Gastrocnemius medialis (tissue), 4 donors: ENCODE measurements at regions not wholly inside any gene's neighbourhood (a gene's known extent, or its start where the extent isn't known, plus 50 kb on each side); places are given as distances from the start of the nearest gene placed in this dataset.
"Not testable (repeated sequence)": the region's sequence is repeated elsewhere in the genome, so short reads cannot be mapped to it uniquely, and the experiment has no call there.

Experiments
- ATAC-seq, 2 donors: fragments of 150-250 bp; one replicate each; pipeline ENCODE4 v1.9.1; 2016
- DNase-seq, 2 donors: peaks; one replicate each; pipeline ENCODE4 v3.0.0-alpha.2; 2019
- H3K27ac ChIP-seq, 4 donors: fragments of 200-600 bp; sonication (generic); 1 replicate in 1 of 4; 2 replicates in 3 of 4; pipeline ENCODE4 v1.5.1; 2016 to 2018; ENCODE audit warnings: mild to moderate bottlenecking in 2 of 4, moderate library complexity in 1 of 4
- H3K27me3 ChIP-seq, 3 donors: fragments of 200-600 bp; sonication (generic) in 2 of 3; 1 replicate in 1 of 3; 2 replicates in 2 of 3; pipeline versions ENCODE4 v1.5.1 to v1.6.0; 2016 to 2019; ENCODE audit warnings: mild to moderate bottlenecking in 1 of 3, moderate library complexity in 1 of 3
- H3K36me3 ChIP-seq, 2 donors: fragments of 200-600 bp; sonication (generic) in 1 of 2; one replicate each; pipeline ENCODE4 v1.5.1; 2017 to 2018
- H3K4me1 ChIP-seq, 2 donors: fragments of 200-600 bp; sonication (generic) in 1 of 2; one replicate each; pipeline ENCODE4 v1.5.1; 2016 to 2017; ENCODE audit warnings: mild to moderate bottlenecking in 2 of 2
- H3K4me3 ChIP-seq, 4 donors: fragments of 200-600 bp; sonication (generic) in 3 of 4; 1 replicate in 1 of 4; 2 replicates in 3 of 4; pipeline ENCODE4 v1.5.1; 2016 to 2019; ENCODE audit warnings: mild to moderate bottlenecking in 2 of 4
- H3K9me3 ChIP-seq, 3 donors: fragments of 200-600 bp; sonication (generic) in 2 of 3; 1 replicate in 1 of 3; 2 replicates in 2 of 3; pipeline ENCODE4 v1.5.1; 2016 to 2019
- POLR2A ChIP-seq, 2 donors: fragments of 450-650 bp; IDR thresholded peaks; one replicate each; pipeline ENCODE4 v1.6.1; 2017; ENCODE audit warnings: antibody characterized with exemption in 2 of 2, mild to moderate bottlenecking in 2 of 2, moderate library complexity in 2 of 2
- in situ Hi-C, 4 donors: fragments of 200-750 bp; cut with MboI; loops; one replicate each; pipeline versions ENCODE4 v1.15.0 to v1.8.0; 2017; ENCODE audit warnings: low sequenced_read_pairs in 4 of 4
- intact Hi-C: fragments of 100-400 bp; cut with DNase I; formaldehyde crosslinking; loops from one replicate; pipeline ENCODE4 v1.15.1; 2023; ENCODE audit warnings: low total_unique reads
- TF ChIP-seq, protein P1 (sequence below), 5 experiments: fragments of 450-650 bp in 3 of 5; fragments of 200-600 bp in 2 of 5; sonication (generic) in 2 of 5; IDR thresholded peaks in 4 of 5; conservative IDR thresholded peaks in 1 of 5; 1 replicate in 4 of 5; 2 replicates in 1 of 5; pipeline ENCODE4 v1.5.1; 2016 to 2019; ENCODE audit warnings: antibody characterized with exemption in 5 of 5, mild to moderate bottlenecking in 3 of 5, moderate library complexity in 3 of 5

DNA sequence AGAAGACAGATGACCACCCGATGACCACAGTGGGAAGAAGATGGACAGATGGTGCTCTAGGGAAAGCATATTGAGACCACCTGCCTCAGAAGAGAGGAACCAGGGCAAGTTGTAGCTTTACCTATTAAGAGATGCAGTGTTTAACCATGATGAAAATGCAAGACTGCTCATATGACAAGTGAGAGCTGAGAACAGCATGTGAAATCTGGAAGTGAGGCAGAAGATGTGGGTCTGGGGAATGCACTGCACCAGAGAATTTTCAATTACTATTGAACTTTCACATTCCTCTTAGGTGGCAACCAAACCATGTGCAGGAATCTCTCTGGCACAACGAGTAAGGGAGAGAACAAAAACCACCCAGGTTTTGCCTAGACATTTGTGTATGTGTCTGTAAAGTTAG is 184.8 kb upstream of the CRIM1 start:
- TF ChIP-seq, protein P1, sequence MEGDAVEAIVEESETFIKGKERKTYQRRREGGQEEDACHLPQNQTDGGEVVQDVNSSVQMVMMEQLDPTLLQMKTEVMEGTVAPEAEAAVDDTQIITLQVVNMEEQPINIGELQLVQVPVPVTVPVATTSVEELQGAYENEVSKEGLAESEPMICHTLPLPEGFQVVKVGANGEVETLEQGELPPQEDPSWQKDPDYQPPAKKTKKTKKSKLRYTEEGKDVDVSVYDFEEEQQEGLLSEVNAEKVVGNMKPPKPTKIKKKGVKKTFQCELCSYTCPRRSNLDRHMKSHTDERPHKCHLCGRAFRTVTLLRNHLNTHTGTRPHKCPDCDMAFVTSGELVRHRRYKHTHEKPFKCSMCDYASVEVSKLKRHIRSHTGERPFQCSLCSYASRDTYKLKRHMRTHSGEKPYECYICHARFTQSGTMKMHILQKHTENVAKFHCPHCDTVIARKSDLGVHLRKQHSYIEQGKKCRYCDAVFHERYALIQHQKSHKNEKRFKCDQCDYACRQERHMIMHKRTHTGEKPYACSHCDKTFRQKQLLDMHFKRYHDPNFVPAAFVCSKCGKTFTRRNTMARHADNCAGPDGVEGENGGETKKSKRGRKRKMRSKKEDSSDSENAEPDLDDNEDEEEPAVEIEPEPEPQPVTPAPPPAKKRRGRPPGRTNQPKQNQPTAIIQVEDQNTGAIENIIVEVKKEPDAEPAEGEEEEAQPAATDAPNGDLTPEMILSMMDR (IDR thresholded peaks at IDR 0.05 in 4 of 5, conservative IDR thresholded peaks at IDR 0.05 in 1 of 5) = no peak
- no peak for TF ChIP-seq POLR2A (IDR thresholded peaks at IDR 0.05)
- Histone ChIP-seq H3K9me3 (no peaks in the 10 kb centered on the region), H3K4me1 (no peaks in the 10 kb centered on the region), H3K4me3 (no peak overlapping the region), H3K36me3 (no peaks in the 10 kb centered on the region), H3K27me3 (no peaks in the 10 kb centered on the region), H3K27ac (no peak overlapping the region)
- in situ Hi-C loops (no loop called here), intact Hi-C loops (no loop called here)
- DNase-seq = no peak
- ATAC-seq = no peak

DNA sequence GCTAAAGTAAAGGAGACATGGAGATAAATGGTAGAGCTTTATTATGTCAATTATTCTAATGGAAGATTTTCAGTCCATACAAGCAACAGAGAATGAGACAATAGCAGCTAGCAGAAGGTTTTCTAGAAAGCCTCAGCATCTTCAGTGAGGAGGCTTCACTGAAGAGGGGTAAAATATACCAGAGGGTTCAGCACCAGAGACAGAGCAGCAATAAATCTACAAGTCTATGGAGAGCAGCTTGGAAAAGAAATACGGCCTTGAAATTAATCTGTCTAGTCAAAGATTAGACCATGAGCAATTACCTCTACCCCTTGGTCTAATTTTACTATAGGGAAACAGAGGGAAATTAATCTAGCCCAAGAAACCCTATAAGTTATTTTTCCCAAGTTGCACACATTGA is 185.7 kb upstream of the CRIM1 start:
- no peak for TF ChIP-seq POLR2A (IDR thresholded peaks at IDR 0.05)
- TF ChIP-seq, protein P1 (IDR thresholded peaks at IDR 0.05 in 4 of 5, conservative IDR thresholded peaks at IDR 0.05 in 1 of 5) = no peak
- no peaks in the 10 kb centered on the region for H3K36me3 ChIP-seq
- H3K4me3 ChIP-seq = no peak overlapping the region
- H3K4me1 ChIP-seq = no peaks in the 10 kb centered on the region
- in situ Hi-C loops (no loop called here), intact Hi-C loops (no loop called here)
- DNase-seq (no peak), ATAC-seq (no peak)
- no peaks in the 10 kb centered on the region for H3K27me3 ChIP-seq
- no peak overlapping the region for H3K27ac ChIP-seq
- no peaks in the 10 kb centered on the region for H3K9me3 ChIP-seq

DNA sequence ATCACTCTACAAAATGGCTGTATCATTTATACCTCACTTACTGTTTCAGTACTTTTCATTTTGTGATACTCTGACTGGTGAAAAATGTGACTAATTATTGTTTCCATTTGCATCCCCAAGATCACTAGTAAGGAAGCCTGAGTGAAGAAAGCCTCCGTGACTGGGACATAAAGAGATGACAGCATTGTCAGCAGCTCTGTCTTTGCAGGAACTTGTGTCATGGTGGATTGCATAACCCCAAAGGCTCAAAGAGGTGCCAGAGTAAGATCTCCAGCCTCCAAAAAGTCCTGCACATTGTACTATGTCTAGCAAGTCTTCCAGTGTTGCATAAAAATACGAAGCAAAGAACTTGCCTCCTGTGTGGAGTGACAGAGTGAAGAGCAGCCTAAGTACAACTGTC is 187.5 kb upstream of the CRIM1 start:
- TF ChIP-seq, protein P1 (IDR thresholded peaks at IDR 0.05 in 4 of 5, conservative IDR thresholded peaks at IDR 0.05 in 1 of 5) = no peak
- no peak for TF ChIP-seq POLR2A (IDR thresholded peaks at IDR 0.05)
- DNase-seq (no peak), ATAC-seq (no peak)
- Histone ChIP-seq H3K4me3 (no peak overlapping the region), H3K36me3 (no peaks in the 10 kb centered on the region), H3K27ac (no peak overlapping the region), H3K27me3 (no peaks in the 10 kb centered on the region), H3K9me3 (no peaks in the 10 kb centered on the region), H3K4me1 (no peaks in the 10 kb centered on the region)
- in situ Hi-C loops = no loop called here
- intact Hi-C loops = no loop called here

DNA sequence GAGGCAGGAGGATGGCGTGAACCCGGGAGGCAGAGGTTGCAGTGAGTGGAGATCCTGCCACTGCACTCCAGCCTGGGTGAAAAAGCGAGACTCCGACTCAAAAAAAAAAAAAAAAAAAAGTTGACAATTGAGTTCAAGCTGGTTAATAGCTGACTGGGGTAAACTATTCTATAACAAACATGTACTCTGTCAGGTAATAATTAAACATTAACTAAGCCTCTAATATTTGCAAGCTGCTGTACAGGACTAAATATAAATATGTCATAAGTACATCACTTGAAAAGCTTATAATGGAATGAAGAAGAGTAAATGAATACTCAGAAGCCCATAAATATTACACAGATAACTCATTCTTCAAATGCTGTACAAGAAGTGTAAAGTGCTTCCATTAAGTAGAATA is 190.4 kb upstream of the CRIM1 start:
- no peaks in the 10 kb centered on the region for H3K4me1 ChIP-seq
- no peaks in the 10 kb centered on the region for H3K36me3 ChIP-seq
- H3K4me3 ChIP-seq = no peak overlapping the region
- no peak for ATAC-seq
- TF ChIP-seq POLR2A (IDR thresholded peaks at IDR 0.05) = no peak
- TF ChIP-seq, protein P1 (IDR thresholded peaks at IDR 0.05 in 4 of 5, conservative IDR thresholded peaks at IDR 0.05 in 1 of 5) = no peak
- H3K27ac ChIP-seq = no peak overlapping the region
- intact Hi-C loops = no loop called here
- no peaks in the 10 kb centered on the region for H3K27me3 ChIP-seq
- in situ Hi-C loops = no loop called here
- no peaks in the 10 kb centered on the region for H3K9me3 ChIP-seq
- no peak for DNase-seq

DNA sequence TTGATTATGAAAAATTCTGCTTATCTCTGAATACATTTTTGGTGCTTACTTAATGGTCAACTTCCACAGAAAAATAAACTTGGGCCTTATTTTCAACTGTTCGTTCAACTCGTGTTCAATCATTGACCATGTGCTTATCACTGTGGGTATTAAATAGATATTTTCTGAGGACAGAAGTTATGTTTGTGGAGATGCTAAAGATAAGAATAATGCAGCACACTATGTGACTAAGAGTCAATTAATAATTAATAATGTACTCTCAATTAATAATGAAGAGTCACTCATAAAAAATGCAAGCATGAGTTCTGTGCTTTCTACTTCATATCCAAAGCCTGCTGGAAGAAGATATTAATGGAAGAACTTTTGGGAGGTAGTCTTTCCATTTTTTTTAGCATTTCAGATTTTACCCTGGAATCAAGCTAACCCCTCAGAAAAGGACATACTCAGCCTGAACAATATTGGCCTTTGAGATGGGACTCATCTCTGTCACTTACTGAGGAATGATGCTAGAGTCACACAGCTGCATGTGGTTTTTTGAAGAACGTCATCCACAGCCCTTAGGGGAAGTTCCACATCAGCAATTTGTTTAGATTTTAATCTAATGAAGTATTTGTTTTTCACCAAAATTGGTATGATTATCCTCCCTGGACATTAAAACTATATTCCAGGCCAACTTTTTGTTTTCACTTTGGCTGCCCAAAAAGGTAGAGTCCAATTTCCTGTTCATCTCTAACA is 191.9 kb upstream of the CRIM1 start:
- no peak for ATAC-seq
- in situ Hi-C loops (no loop called here), intact Hi-C loops (no loop called here)
- H3K36me3 ChIP-seq = no peaks in the 10 kb centered on the region
- no peak overlapping the region for H3K4me3 ChIP-seq
- H3K27me3 ChIP-seq = no peaks in the 10 kb centered on the region
- H3K4me1 ChIP-seq = no peaks in the 10 kb centered on the region
- no peak for DNase-seq
- H3K27ac ChIP-seq = no peak overlapping the region
- H3K9me3 ChIP-seq = no peaks in the 10 kb centered on the region
- no peak for TF ChIP-seq POLR2A (IDR thresholded peaks at IDR 0.05)
- TF ChIP-seq, protein P1 (IDR thresholded peaks at IDR 0.05 in 4 of 5, conservative IDR thresholded peaks at IDR 0.05 in 1 of 5) = no peak

DNA sequence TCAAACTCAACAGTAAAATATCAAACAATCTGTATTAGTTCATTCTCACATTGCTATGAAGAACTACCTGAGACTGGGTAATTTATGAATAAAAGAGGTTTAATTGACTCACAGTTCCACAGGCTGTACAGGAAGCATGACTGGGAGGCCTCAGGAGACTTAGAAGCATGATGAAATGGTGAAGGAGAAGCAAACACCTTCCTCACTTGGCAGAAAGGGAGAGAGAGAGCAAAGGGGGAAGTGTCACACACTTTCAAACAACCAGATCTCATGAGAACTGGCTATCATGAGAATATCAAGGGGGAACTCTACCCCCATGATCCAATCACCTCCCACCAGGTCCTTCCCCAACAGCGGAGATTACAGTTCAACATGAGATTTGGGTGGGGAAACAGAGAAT is 198.5 kb upstream of the CRIM1 start:
- in situ Hi-C loops = not testable (repeated sequence)

More for the DNA sequence above, 198.5 kb upstream of the CRIM1 start:
- H3K27me3 ChIP-seq, H3K4me3 ChIP-seq, H3K4me1 ChIP-seq, H3K36me3 ChIP-seq, DNase-seq, ATAC-seq, H3K9me3 ChIP-seq, H3K27ac ChIP-seq, intact Hi-C loops: not testable (repeated sequence)
